ENCODE measurements at regions not wholly inside any gene's neighbourhood (a gene's known extent, or its start where the extent isn't known, plus 50 kb on each side); places are given as distances from the start of the nearest gene placed in this dataset.
"Not testable (repeated sequence)": the region's sequence is repeated elsewhere in the genome, so short reads cannot be mapped to it uniquely, and the experiment has no call there.

- ChIA-PET CTCF (interaction anchor here (1.7 kb wide), 1 partner anchor 26 kb away, joined by 3 read pairs; no protein-coding TSS in a partner anchor), POLR2A (no interaction called here)
- no peak for DNase-seq (ENCODE audit: extremely low spot score)
- no peak for TF ChIP-seq CTCF (IDR thresholded peaks at IDR 0.05; ENCODE audit: control extremely low read depth, extremely low read depth, low read depth, missing control alignments)
Measured at GRCh38 chr3:176619833-176620232, 577.4 kb downstream of the TBL1XR1 start.

GRCh38 chr3:176615826-176616225 lies 581.5 kb downstream of the TBL1XR1 start:
- DNase-seq (ENCODE audit: extremely low spot score) = no peak
- no peak for TF ChIP-seq CTCF (IDR thresholded peaks at IDR 0.05; ENCODE audit: control extremely low read depth, extremely low read depth, low read depth, missing control alignments)
- ChIA-PET POLR2A (no interaction called here), CTCF (no interaction called here)

GRCh38 chr3:176611703-176612102 lies 585.6 kb downstream of the TBL1XR1 start:
- no peak for DNase-seq (ENCODE audit: extremely low spot score)
- ChIA-PET CTCF (interaction anchor here (1.3 kb wide), 1 partner anchor 10 kb away, joined by 3 read pairs; no protein-coding TSS in a partner anchor), POLR2A (no interaction called here)
- no peak for TF ChIP-seq CTCF (IDR thresholded peaks at IDR 0.05; ENCODE audit: control extremely low read depth, extremely low read depth, low read depth, missing control alignments)

GRCh38 chr3:176609361-176609760 lies 587.9 kb downstream of the TBL1XR1 start:
- ChIA-PET POLR2A (no interaction called here), CTCF (no interaction called here)
- TF ChIP-seq CTCF (IDR thresholded peaks at IDR 0.05; ENCODE audit: control extremely low read depth, extremely low read depth, low read depth, missing control alignments) = no peak
- DNase-seq (ENCODE audit: extremely low spot score) = no peak

GRCh38 chr3:176605553-176605952 lies 591.7 kb downstream of the TBL1XR1 start:
- POLR2A ChIA-PET; CTCF ChIA-PET; DNase-seq (ENCODE audit: extremely low spot score): not testable (repeated sequence)

GRCh38 chr3:176595307-176595706 lies 602.0 kb downstream of the TBL1XR1 start:
- ChIA-PET POLR2A (no interaction called here), CTCF (no interaction called here)
- DNase-seq (ENCODE audit: extremely low spot score) = no peak
- no peak for TF ChIP-seq CTCF (IDR thresholded peaks at IDR 0.05; ENCODE audit: control extremely low read depth, extremely low read depth, low read depth, missing control alignments)

- POLR2A ChIA-PET = no interaction called here
- DNase-seq (ENCODE audit: extremely low spot score) = no peak
- TF ChIP-seq CTCF (IDR thresholded peaks at IDR 0.05; ENCODE audit: control extremely low read depth, extremely low read depth, low read depth, missing control alignments) = no peak
- CTCF ChIA-PET = no interaction called here
Measured at GRCh38 chr3:176590722-176591121, 606.6 kb downstream of the TBL1XR1 start.
